HG02642 (cell line): ENCODE measurements at regions not wholly inside any gene's neighbourhood (a gene's known extent, or its start where the extent isn't known, plus 50 kb on each side); places are given as distances from the start of the nearest gene placed in this dataset.
A peak's percentile ranks its signal among the peaks of the same experiment; 100 is the strongest.
"Not testable (repeated sequence)": the region's sequence is repeated elsewhere in the genome, so short reads cannot be mapped to it uniquely, and the experiment has no call there.

Source experiments
- ATAC-seq: cut with Tn5 transposase; IDR thresholded peaks from one replicate; pipeline ENCODE4 v1.9.1; 2021; ENCODE audit warnings: mild to moderate bottlenecking; ENCODE audit not compliant: unreplicated experiment, poor library complexity

GRCh38 chr1:172827841-172828240, 168.9 kb downstream of the FASLG start:
- no peak for ATAC-seq

DNA sequence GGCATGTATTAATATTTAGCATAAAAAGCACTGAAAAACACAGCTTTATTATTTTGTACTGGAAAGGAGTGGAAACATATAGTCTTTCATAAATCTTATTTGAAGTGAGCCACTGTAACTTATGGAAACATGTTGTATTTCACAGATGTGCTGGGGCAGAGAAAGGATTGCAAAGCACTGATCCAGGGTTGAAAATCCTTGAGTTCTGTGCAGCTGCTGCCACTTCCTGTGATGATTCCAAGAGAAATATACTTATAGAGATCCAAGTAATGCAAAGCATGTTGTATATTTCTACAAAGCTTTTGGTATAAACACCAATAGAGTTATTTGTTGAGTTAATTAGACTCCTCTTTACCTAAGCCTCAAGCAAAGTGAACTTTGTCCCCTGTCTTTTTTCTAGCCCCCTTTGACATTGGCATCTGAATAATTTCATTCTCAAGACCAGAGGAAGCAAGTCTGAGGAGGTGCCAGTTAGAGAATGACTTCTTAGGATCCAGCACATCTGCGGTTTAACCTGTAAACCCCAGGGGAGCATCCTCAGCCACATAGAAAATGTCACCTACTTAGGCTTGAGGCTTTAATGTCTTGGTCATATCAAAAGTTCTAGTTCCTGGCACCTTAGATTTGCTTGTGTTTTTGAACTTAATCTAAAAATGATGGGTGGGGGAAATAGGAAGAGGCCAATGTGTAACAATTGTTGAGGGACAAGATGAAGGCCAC, 173.3 kb downstream of the FASLG start:
- no peak for ATAC-seq

DNA sequence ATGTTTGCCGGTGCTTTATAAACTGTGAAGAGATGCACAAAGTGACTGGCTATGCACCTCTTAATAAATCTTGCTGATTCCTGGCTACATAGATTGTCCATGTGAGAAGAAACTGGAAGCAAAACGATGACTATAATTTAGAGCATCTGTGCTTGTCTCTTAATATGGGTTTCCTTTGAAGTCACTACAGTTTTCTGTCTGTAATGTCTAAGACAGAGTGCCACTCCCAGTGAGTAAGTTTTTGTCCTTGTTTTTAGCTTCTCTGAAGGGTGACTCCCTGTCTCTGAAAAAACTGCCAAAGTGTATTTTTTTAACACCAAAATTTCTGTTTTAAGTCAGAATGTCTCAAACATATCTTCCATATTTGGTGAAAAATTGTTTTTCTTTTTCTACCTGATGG, 175.1 kb downstream of the FASLG start:
- no peak for ATAC-seq

DNA sequence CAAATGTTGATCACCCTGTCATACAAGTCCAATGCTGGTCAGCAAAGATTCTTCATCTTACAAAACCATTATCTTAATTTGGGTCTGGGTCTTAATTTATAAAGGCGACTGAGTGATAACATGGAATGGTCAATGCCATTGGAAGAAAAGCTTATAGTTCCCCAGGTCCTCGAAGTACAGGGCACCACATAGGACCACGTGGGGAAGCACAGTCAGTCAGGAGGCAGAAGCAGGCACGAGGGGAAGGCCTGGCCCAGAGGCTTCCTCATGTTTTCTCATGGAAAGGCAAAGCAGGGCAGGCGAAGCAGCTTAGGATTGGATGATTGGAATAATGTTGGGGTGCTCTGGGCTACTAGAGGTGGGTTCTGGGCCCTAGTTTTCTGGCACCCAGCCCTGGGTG, 175.7 kb downstream of the FASLG start:
- ATAC-seq: no peak

- no peak for ATAC-seq
Observed at GRCh38 chr1:172835834-172836233, 176.9 kb downstream of the FASLG start.

- no peak for ATAC-seq
Observed at GRCh38 chr1:172837816-172838679, 179.1 kb downstream of the FASLG start.

GRCh38 chr1:172838680-172839313, 179.9 kb downstream of the FASLG start:
- ATAC-seq: no peak

GRCh38 chr1:172839639-172840038, 180.7 kb downstream of the FASLG start:
- ATAC-seq: not testable (repeated sequence)

DNA sequence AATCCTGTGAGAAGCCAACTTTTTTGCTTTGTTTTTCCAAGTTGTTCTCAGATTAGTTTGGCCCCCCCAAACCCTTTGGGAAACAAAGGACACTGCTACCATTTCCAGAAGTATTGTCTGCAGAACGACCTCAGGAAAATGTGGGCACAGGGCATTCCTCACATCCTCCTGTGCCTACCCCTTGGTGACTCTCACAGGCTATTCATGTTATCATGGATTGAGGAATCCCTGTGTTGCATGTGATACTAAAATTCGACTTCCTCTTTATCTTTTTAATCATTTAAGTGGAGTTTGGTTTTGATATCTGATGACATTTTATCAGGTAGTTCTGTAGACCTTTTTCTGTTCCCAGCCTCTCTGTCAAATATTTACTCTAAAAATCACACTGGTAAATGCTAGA, 184.5 kb downstream of the FASLG start:
- ATAC-seq: no peak

- peak; percentile 73 for ATAC-seq
Observed at GRCh38 chr1:172845371-172845770, 186.5 kb downstream of the FASLG start.

DNA sequence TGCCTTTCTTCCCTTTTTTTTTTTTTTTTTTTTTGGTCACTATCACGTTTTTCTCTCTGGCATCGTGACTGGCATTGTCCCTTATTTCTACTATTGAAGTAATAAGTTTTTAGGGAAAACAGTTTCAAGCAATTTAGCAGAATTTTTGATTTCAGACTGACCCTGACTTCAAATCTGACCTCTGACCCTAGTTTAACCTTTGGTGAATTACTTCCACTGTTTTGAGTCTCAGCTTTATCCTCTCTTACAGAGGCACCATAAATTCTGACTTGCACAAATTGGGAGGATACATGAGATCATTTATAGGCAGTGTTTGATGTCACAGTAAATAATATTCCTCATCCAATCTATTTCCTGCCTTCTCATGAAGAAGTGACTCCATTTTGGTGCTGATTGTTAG, 187.0 kb downstream of the FASLG start:
- no peak for ATAC-seq

DNA sequence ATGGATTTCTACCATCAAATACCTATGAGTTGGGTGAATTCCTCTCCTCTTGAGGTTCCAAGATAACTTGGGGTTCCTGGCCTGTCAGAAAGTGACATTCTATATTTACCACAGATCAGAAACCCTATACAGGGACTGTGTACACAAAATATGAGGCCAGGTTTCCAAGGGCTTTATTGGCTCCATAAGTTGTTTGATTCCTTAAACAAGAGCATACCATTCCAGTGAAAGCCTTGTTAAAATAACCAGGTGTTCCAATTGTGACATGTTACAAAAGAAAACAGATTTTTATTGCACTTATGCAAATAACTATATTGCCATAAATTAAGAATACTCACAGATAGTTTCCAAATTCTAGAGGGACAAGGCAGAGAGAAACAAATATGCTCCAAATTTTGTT, 188.9 kb downstream of the FASLG start:
- not testable (repeated sequence) for ATAC-seq

DNA sequence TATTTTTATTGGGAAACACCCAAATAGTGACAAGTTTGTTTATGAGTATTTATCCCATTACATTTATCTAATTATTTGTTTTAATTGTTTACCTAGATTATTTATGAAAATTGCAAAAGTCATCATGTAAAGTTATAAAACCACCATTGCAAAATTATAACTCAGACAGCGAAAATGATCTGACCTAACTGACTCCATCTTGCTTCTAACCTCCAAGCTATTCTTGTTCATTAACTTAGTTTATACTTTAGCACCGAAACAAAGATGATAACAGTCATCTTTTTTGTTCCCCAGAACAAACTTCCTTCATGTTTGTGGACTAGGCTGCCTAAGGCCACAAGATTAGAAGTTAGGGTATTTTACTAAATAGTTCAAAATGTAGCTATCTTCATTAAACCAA, 190.8 kb downstream of the FASLG start:
- no peak for ATAC-seq

GRCh38 chr1:172851077-172851476, 192.2 kb downstream of the FASLG start:
- no peak for ATAC-seq

DNA sequence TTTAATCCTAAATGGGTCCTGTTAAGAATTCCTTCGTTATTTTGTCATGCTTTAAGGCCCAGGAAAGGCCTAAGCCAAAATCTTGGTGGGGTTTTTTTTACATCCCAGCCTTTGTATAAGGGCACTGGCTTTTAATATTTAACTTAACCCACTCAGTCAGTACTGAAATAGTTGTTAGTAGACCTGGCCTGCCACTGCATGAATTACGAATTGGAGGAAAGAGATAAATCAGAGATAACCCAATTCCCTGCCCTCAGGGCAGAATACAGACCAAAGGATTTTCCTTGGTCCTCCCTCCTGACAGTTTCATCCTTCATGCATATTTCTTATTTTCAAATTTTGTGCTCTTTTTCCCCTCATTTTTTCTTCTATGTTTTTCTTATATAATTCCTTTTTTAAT, 193.0 kb downstream of the FASLG start:
- no peak for ATAC-seq

- ATAC-seq: not testable (repeated sequence)
Observed at GRCh38 chr1:172855983-172856382, 194.8 kb downstream of the TNFSF18 start.

DNA sequence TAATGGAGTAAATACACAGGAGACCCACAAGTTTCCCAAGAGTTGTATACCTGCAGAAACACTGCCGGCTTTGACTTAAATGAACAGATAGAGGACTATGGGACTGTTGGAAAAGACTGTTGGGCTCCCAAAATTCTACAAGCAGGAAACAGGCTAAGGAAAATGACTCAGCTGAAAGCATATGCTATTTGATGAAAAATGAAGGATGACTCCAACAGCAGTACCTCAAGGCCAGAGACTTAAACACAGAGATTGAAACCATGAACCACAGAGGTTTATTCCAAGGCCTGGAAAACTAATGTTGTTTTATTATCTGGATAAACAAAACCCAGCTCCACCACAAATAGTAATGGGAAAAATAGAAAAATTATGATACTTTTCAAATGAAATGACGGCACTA, 187.7 kb downstream of the TNFSF18 start:
- ATAC-seq: no peak

- ATAC-seq: no peak
Observed at GRCh38 chr1:172867216-172867818, 183.4 kb downstream of the TNFSF18 start.

DNA sequence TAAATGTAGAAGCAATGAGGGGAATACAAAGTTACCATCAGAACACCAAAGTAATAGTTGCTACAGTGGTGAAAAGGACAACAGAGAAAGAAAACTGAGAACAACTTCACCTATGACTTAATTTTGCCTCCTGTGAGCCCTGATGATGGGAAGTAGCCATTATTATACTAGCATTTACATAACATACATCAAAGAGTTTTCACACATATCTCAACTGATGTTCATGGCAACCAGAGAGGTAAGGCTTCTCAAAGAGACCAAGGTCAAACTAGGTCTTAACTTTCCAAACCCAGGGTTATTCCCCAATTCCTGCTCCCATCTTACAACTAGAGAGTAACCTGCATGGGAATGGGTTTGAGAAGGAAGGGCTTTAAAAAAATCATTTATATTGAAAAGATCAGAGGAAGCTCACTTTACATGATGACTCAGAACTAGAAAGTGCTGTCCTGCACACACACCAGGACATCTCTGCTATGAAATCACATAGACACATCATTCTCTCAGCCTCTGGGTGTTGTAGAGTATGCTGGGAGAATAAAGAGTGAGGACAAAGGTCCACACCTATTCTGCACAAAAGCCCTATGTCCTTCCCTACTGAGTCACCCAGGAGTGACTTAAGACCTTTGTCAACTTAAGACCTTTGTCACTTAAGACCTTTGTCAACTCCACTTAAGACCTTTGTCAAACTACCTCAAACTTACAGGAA, 179.7 kb downstream of the TNFSF18 start:
- no peak for ATAC-seq

GRCh38 chr1:172874950-172875349, 175.8 kb downstream of the TNFSF18 start:
- peak; percentile 70 for ATAC-seq
